ELF-1 (cell line): ENCODE measurements at regions not wholly inside any gene's neighbourhood (a gene's known extent, or its start where the extent isn't known, plus 50 kb on each side); places are given as distances from the start of the nearest gene placed in this dataset.
"Not testable (repeated sequence)": the region's sequence is repeated elsewhere in the genome, so short reads cannot be mapped to it uniquely, and the experiment has no call there.

Source experiments
- DNase-seq: peaks from one replicate; pipeline ENCODE4 v3.0.0-alpha.2; 2016; ENCODE audit warnings: low read depth, low spot score

DNA sequence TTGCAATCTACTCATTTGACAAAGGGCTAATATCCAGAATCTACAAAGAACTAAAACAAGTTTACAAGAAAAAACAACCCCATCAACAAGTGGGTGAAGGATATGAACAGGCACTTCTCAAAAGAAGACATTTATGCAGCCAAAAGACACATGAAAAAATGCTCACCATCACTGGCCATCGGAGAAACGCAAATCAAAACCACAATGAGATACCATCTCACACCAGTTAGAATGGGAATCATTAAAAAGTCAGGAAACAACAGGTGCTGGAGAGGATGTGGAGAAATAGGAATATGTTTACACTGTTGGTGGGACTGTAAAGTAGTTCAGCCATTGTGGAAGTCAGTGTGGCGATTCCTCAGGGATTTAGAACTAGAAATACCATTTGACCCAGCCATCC lies 336.5 kb downstream of the NR2F2 start:
- DNase-seq: not testable (repeated sequence)

- DNase-seq: peak; percentile 46
Observed at GRCh38 chr15:96670389-96670788, 339.9 kb downstream of the NR2F2 start.

- DNase-seq: no peak
Observed at GRCh38 chr15:96672629-96673028, 342.1 kb downstream of the NR2F2 start.

DNA sequence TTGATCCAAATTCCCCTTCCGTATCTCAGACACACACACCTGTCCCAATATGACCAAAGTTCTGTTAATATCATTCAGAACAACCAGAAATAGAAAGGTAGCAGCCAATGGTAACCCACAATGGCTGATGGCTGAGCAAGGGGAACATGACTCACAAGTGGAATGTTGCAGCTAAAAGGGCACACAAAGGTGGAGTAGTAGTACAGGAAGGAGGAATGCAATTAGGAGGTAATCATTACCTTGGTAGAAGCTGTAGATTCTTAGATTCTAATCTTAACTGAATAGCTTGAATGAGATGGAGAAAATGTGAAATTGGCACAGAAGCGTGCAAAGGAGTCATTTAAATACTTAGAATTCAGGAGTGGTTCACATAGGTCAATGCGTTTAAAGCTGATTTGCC lies 347.9 kb downstream of the NR2F2 start:
- no peak for DNase-seq

DNA sequence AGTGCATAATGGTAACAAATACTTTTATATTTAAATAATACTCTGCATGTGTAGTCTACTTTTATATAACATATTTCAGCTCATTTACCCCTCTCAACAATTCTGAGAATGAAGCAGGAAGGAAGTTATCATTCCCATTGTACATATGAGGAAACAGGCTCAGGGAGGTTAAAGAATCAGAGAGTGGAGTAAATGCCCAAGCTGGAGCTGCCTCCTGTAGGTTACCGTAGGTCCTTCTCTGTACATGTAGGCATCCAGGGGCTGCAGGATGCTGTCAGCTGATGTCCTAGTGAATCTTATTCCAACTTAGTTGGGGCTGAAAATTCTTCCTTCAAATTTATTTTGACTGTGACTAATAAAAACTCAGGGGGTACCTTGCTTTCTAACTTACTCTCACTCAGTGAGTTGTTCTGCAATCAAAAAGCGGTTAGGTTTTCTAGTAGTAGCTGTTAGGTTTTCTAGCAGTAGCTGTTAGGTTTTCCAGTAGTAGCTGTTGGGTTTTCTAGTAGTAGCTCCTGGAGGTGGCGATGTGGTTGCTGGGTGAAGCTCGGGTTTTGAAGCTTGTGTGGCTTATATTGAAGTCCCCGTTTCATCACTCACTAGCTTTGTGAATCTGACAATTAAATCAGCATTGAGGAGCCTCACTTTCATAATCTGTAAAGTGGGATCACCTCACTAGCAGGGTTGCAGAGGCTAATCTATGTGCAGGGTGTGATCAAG lies 357.0 kb downstream of the NR2F2 start:
- DNase-seq: peak; percentile 10

DNA sequence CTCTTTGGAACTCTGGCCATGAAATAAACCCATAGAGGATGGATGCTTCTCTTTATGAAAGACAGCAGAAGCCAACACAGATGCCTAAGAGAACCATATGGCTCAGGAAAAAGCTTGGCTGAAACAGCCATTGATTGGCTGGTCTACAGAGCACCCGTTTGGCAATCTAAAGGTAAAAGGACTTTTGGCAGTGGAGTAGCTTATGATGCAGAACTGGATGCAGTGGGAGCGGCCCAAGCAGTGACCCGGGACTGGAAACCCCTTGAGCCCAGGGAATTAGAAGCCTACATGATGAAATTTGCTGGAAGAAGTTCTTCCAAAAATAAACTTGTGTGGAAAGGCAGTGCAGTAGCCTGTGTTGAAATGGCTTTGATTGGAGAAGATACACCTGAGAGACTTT lies 360.2 kb downstream of the NR2F2 start:
- DNase-seq: no peak

GRCh38 chr15:96692826-96693225 lies 362.3 kb downstream of the NR2F2 start:
- no peak for DNase-seq

- DNase-seq: no peak
Observed at GRCh38 chr15:96693515-96693914, 363.0 kb downstream of the NR2F2 start.

DNA sequence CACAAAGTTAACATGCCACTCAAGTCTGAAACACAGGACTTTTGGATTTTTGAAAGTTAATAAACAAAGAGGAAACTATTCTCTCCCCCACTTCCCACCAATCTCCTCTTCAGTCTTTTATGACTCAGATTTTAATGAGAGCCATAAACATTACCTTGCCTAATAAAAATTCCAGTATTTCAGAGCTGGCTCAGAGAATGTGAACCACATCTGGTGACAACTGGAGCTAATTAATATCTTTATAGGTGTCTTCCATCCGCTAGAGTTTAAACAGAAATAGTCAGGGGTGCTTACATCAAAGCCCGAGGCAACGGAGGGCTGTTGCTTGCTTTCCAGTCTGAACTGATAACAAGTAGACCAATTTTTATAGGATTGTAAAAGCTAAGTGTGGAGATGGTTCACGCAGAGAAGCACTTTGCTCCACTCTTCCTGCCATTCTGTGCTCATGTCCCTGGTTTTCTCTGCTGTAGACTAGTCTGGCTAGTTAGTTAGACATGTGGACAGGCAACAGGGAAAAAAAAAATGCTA lies 363.6 kb downstream of the NR2F2 start:
- DNase-seq: peak; percentile 33

GRCh38 chr15:96695426-96695825 lies 364.9 kb downstream of the NR2F2 start:
- no peak for DNase-seq

- DNase-seq: peak; percentile 85
Observed at GRCh38 chr15:96699871-96700401, 369.4 kb downstream of the NR2F2 start.

DNA sequence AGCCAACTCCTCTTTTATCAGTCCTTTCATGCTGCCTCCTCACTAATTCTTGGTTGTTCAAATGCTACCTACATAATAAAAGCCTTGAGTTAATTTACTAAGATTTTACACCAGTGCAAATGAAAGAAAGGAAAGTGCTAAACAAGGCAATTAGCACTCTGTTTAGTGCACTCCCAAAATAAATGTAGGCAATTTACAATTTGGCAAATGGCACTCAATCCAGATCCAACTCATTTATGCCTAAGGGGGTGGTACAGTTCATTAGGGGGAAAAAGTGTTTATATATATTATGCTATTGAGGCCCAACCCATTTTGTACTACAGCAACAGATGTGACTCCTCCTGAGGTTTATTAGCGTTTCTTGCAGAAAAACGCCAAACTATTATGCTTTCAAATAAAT lies 370.1 kb downstream of the NR2F2 start:
- DNase-seq: no peak

GRCh38 chr15:96701443-96701842 lies 370.9 kb downstream of the NR2F2 start:
- DNase-seq: no peak

GRCh38 chr15:96701877-96702276 lies 371.4 kb downstream of the NR2F2 start:
- DNase-seq: no peak

- no peak for DNase-seq
Observed at GRCh38 chr15:96702589-96702988, 372.1 kb downstream of the NR2F2 start.

DNA sequence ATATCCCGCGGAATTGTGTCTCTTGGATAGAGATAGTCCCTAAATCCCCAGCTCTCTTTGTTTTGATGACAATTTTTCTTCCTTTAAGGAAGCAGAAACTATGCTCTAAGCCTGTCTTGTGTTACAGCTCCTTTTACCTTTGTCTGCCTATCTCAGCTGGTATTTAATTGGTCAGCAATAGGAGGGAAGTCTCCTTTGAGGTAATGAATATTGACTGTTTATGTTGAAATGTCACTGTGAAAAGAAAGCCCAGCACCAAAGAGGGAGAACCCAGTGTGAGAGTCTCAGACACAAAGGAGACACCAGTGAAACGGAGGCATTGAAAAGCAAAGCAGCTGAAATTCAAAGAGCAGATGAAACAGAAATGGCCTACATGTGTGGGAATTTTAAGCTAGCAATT lies 372.6 kb downstream of the NR2F2 start:
- DNase-seq: no peak

GRCh38 chr15:96703794-96704550 lies 373.5 kb downstream of the NR2F2 start:
- DNase-seq: no peak

DNA sequence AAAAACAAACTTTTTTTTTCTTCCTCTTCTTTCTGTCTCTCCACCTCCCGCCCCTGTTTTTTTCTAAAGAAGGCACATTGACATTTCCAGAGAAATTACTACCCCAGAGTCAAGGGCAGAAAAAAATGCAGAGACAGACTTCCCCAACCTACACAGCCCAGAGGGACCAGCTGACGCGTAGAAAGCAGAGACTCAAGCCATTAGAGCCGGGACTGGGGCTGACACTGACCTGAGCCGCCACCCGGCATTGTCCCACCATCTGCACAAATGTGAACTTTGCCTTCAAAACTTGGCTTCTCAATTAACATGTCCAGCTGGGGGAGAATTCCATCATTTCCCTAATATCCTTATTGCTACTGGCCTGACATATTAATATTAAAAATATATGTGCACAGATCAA lies 385.6 kb downstream of the NR2F2 start:
- DNase-seq: no peak

DNA sequence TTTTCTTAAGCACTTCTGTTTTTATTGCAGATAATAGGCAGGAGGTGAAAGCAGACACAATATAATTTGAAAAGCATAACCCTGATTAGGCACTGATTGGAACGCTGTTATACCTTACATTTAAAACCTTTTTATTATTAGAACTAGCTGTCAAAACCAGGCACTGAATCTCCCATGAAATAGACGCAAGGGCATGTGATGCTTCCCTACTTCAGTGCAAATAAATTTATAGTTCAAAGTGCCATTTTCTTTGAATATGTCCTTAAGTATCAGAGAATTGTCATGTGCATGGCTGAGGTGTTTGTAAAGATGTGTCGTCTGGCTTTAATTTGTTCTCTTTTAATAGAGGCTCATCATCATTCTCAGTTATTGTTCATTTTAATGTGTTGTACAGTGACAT lies 386.0 kb downstream of the NR2F2 start:
- DNase-seq: no peak

DNA sequence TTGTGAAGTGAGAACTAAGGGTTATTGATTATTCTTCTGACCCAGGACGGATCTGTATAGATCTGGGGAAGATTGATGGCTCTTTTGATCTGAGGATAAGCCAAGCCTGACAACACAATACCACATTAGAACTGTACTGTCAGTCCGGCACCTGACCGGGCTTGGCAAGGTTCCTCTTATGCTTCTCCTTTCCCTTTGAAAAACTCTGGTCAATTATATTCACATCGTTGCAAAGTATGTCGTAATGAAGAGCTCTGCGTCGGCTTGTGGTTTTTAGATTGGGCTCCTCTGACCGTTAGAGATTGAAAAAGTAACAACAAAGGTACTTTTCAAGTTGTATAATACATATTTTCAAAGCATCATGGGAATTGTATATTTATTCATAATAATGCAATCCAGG lies 389.8 kb downstream of the NR2F2 start:
- DNase-seq: no peak

DNA sequence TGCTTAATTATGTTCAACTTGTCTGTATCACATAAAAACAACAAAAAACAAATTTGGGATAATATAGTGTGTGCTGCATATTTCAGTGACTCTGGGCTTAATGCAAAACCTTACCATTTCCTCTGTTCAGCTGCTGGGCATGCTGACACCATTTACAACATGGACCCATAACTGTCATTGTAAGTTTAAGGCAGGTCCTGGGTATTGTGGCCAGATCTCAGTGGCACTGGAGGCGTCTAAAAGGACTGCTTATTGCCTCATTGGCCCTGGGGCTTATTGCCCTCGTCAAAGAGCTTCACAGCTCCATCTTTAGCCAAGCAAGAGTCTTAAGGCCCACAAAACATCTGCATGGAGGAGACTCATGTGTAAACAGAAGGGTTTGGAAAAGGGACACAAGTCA lies 390.2 kb downstream of the NR2F2 start:
- DNase-seq: peak; percentile 9

DNA sequence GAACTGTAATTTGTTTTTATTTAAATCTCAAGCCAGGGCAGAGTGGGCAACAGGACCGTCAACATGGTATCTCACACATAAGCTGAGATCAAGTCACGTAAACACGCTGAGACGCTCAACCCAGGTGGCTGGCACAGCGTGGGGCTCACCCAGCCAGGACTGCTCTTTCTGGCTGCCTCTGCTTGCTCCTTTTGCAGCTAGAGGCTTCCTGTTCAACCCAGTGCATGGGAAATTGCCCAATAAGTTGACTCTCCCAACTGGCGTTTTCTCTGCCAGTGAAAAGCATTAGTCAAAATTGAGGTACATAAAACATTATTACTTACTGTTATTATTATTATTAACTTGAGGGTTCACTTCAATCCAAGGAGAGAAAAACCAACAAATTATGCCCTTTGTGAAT lies 398.1 kb downstream of the NR2F2 start:
- DNase-seq: no peak

DNA sequence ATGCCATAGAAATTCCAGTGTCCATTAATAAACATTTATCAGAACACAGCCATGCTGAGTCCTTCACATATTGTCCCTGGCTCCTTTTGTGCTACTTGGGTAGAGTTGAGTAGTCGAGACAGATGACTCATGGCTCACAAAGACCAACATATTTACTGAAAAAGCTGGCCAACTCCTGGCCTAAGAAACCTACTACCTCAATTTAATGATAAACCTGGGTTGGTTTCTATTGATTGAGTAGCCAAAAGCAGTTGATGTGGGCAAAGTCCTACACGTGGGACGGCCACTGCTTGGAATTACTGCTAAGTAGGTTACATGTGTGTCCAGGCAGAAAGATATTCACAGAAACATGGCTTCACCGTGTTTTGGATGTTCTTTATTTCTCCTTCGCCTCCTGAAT lies 402.2 kb downstream of the NR2F2 start:
- no peak for DNase-seq
